Stomach smooth muscle (tissue), 2 donors: ENCODE measurements at regions not wholly inside any gene's neighbourhood (a gene's known extent, or its start where the extent isn't known, plus 50 kb on each side); places are given as distances from the start of the nearest gene placed in this dataset.

Source experiments
- H3K27ac ChIP-seq: one replicate; pipeline ENCODE4 v1.7.0; 2013; ENCODE audit warnings: mild to moderate bottlenecking, low read length, inconsistent platforms
- H3K27me3 ChIP-seq, 2 donors: one replicate each; pipeline ENCODE4 v1.7.0; 2013; ENCODE audit warnings: low read length in 2 of 2; ENCODE audit not compliant: insufficient read depth in 2 of 2, control insufficient read depth in 1 of 2
- H3K36me3 ChIP-seq, 2 donors: one replicate each; pipeline ENCODE4 v1.7.0; 2013; ENCODE audit warnings: low read length in 2 of 2; ENCODE audit not compliant: control insufficient read depth in 2 of 2, insufficient read depth in 2 of 2
- H3K4me1 ChIP-seq: one replicate; pipeline ENCODE4 v1.7.0; 2013; ENCODE audit warnings: low read length; ENCODE audit not compliant: control insufficient read depth, insufficient read depth
- H3K4me3 ChIP-seq, 2 donors: one replicate each; pipeline ENCODE4 v1.7.0; 2013; ENCODE audit warnings: low read length in 2 of 2
- H3K9ac ChIP-seq, 2 donors: one replicate each; pipeline ENCODE4 v1.7.0; 2013; ENCODE audit warnings: low read length in 2 of 2, mild to moderate bottlenecking in 1 of 2
- H3K9me3 ChIP-seq, 2 donors: one replicate each; pipeline ENCODE4 v1.7.0; 2013; ENCODE audit warnings: low read length in 2 of 2; ENCODE audit not compliant: control insufficient read depth in 2 of 2
- donor health status: healthy.
- donor health status: Pancreatic carcinoma.

GRCh38 chr6:1044040-1044836 lies 267.7 kb upstream of the FOXQ1 start:
- Histone ChIP-seq H3K4me3 (no peak overlapping the region), H3K27ac (no peak overlapping the region), H3K9ac (no peak overlapping the region), H3K36me3 (no peaks in the 10 kb centered on the region), H3K9me3 (no peaks in the 10 kb centered on the region), H3K27me3 (peaks cover 3 to 4% of the 10 kb centered on the region in 2 donors), H3K4me1 (no peaks in the 10 kb centered on the region)

DNA sequence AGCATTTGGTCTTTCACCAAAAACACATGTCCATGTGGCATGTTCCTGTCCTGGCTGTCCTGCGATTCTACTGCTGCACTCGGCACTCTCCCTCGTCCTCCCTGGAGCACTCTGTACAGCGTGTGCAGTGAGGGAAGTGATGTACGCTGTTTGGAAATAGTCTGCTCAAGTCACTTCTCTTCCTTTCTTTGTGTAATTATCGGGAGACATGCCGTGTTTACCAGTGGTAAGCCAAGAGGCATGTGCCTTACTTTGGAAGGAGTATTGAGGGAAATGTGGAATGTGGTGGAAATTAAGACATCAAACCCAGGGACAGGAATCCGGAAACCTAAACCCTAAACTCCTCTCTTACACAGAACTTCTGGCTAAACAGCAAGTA lies 268.5 kb upstream of the FOXQ1 start:
- Histone ChIP-seq H3K27me3 (peaks cover 3 to 4% of the 10 kb centered on the region in 2 donors), H3K27ac (no peak overlapping the region), H3K4me1 (no peaks in the 10 kb centered on the region), H3K9ac (no peak overlapping the region), H3K9me3 (no peaks in the 10 kb centered on the region), H3K4me3 (no peak overlapping the region), H3K36me3 (no peaks in the 10 kb centered on the region)

- Histone ChIP-seq H3K36me3 (no peaks in the 10 kb centered on the region), H3K27me3 (peaks cover 3 to 4% of the 10 kb centered on the region in 2 donors)
Observed at GRCh38 chr6:1042583-1043457, 269.1 kb upstream of the FOXQ1 start.

DNA sequence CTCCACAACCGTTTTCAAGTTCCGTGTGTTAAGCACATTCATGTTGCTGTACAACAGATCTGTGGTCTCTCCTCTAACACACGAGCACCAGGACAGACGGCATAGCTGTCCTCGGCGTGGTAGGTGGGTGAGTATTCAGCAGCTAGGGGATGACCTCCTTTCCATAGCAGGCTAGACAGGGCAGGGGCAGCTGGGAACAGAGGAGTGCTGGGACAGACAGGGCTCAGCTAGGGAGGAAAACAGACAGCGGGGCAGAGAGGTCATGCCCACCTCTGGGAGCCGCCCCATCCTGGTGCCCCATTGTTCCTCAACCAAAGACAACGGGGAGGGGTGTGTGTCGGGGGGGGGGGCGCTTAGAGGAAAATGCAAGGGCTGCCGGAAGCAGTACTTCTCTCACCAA lies 271.5 kb upstream of the FOXQ1 start:
- peaks cover 3 to 4% of the 10 kb centered on the region in 2 donors for H3K27me3 ChIP-seq
- no peak overlapping the region for H3K27ac ChIP-seq
- no peaks in the 10 kb centered on the region for H3K36me3 ChIP-seq
- no peak overlapping the region for H3K9ac ChIP-seq
- H3K4me1 ChIP-seq, result no peaks in the 10 kb centered on the region
- H3K4me3 ChIP-seq, result no peak overlapping the region
- no peaks in the 10 kb centered on the region for H3K9me3 ChIP-seq

More at GRCh38 chr6:1042583-1043457, 269.1 kb upstream of the FOXQ1 start:
- Histone ChIP-seq H3K4me1 (no peaks in the 10 kb centered on the region), H3K27ac (no peak overlapping the region), H3K9me3 (no peaks in the 10 kb centered on the region), H3K9ac (no peak overlapping the region), H3K4me3 (no peak overlapping the region)

- Histone ChIP-seq H3K9me3 (no peaks in the 10 kb centered on the region), H3K4me1 (no peaks in the 10 kb centered on the region), H3K27me3 (peaks cover 3 to 4% of the 10 kb centered on the region in 2 donors), H3K36me3 (no peaks in the 10 kb centered on the region), H3K4me3 (no peak overlapping the region), H3K27ac (no peak overlapping the region), H3K9ac (no peak overlapping the region)
Observed at GRCh38 chr6:1039746-1040145, 272.2 kb upstream of the FOXQ1 start.

DNA sequence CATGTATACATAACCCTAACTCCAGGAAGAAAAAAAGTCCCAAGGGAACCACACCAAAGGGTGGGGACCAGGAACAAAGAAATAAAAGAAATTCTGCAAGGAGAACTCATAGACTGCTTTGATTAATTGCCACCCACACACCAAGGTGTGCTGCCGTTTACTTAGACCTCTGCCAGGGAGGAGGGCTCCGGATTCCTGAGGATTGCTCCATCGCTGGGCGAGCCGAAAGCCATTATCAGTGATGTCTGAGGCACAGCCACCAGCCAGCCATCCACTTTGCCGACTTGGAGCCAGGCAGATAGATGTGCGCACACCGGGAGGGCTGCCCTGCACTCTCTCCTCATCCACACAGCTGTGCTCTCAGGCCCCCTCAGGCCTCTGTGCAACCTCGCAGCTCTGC lies 272.7 kb upstream of the FOXQ1 start:
- H3K9ac ChIP-seq, result no peak overlapping the region
- no peaks in the 10 kb centered on the region for H3K36me3 ChIP-seq
- H3K9me3 ChIP-seq, result no peaks in the 10 kb centered on the region
- peaks cover 3 to 4% of the 10 kb centered on the region in 2 donors for H3K27me3 ChIP-seq
- no peaks in the 10 kb centered on the region for H3K4me1 ChIP-seq
- H3K27ac ChIP-seq, result no peak overlapping the region
- H3K4me3 ChIP-seq, result no peak overlapping the region

DNA sequence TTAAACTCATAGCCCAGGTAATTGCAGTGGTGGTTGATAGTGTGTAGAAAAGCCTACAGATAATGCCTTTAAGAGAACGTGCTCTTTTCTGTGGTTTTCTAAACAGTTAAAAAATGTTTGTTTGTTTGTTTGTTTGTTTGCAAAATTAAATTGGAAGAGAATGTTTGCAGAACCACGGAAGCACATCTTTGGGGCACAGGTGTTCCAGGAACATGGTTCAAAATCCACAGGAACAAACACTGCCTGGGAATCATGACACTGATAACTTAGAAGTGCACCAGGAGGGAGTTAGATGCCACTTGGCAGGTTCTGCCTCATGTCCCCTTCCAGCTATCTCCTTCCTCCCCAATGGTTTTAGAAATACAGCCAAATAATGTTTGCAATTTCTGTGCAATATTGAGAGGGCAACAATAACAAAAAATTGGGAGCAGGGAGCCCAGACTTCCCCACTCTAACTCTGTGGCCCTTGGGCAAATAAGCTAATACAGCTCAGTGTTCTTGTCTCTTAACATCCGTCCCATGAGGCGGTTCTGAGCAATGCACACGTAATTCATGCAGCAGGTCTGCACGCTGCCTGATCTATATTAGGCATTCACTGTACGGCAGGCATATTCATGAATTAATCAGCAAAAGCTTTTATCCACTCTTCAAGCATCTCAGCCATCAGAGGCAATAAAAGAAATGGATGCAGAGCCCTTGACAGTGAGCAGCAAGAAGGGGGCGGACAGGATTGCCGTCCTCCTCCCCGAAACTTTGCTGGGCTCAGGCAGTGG lies 274.3 kb upstream of the FOXQ1 start:
- H3K27ac ChIP-seq, result no peak overlapping the region
- H3K36me3 ChIP-seq, result no peaks in the 10 kb centered on the region
- no peak overlapping the region for H3K4me3 ChIP-seq
- H3K9me3 ChIP-seq, result no peaks in the 10 kb centered on the region
- H3K4me1 ChIP-seq, result no peaks in the 10 kb centered on the region
- H3K9ac ChIP-seq, result no peak overlapping the region
- peaks cover 0 to 2% of the 10 kb centered on the region in 2 donors for H3K27me3 ChIP-seq

DNA sequence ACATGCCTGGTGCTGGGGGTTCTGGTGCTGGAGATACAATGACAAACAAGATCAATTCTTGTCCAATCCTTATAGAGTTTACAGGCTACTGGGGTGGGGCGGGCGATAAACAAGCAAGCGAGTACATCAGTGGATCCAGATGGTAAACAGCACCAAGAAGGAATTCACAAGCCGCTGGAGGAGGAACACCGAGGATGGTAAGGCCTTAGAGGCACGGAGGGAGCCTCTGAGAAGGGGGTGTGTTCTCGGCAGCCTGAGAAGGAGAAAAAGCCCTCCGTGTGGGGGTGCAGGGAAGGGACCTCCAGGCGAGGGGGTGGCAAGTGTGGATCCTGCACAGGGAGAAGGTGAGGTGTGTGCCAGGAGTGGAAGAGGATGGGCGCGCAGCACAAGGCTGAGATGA lies 276.5 kb upstream of the FOXQ1 start:
- H3K27ac ChIP-seq, result no peak overlapping the region

GRCh38 chr6:1031720-1032119 lies 280.2 kb upstream of the FOXQ1 start:
- Histone ChIP-seq H3K4me3 (no peak overlapping the region), H3K4me1 (no peaks in the 10 kb centered on the region), H3K27ac (no peak overlapping the region), H3K9me3 (no peaks in the 10 kb centered on the region), H3K9ac (no peak overlapping the region), H3K27me3 (no peaks in the 10 kb centered on the region), H3K36me3 (no peaks in the 10 kb centered on the region)

More for the DNA sequence above, 276.5 kb upstream of the FOXQ1 start:
- Histone ChIP-seq H3K4me3 (no peak overlapping the region), H3K9me3 (no peaks in the 10 kb centered on the region), H3K27me3 (peaks cover 0 to 2% of the 10 kb centered on the region in 2 donors), H3K36me3 (no peaks in the 10 kb centered on the region), H3K9ac (no peak overlapping the region), H3K4me1 (no peaks in the 10 kb centered on the region)

DNA sequence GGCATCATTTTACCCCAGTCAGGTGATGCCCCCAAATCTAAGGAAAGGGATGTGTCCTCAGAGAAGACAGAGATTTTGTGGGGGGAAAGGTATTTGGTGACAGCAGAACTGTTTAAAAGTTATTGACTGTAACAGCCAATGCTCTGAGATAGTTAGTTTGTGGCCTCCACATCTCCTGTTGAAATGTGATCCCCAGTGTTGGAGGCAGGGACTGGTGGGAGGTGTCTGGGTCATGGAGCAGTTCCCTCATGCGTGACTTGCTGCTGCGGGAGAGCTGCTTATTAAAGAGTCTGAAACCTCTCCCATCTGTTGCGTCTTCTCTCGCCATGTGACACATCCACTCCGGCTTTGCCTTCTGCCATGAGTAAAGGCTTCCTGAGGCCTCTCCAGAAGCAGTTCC lies 282.8 kb upstream of the FOXQ1 start:
- no peaks in the 10 kb centered on the region for H3K9me3 ChIP-seq
- H3K9ac ChIP-seq, result no peak overlapping the region
- H3K27me3 ChIP-seq, result no peaks in the 10 kb centered on the region
- no peaks in the 10 kb centered on the region for H3K4me1 ChIP-seq
- no peaks in the 10 kb centered on the region for H3K36me3 ChIP-seq
- H3K4me3 ChIP-seq, result no peak overlapping the region
- H3K27ac ChIP-seq, result no peak overlapping the region
